NCI-H1436 (cell line): ENCODE measurements at regions not wholly inside any gene's neighbourhood (a gene's known extent, or its start where the extent isn't known, plus 50 kb on each side); places are given as distances from the start of the nearest gene placed in this dataset.
A peak's percentile ranks its signal among the peaks of the same experiment; 100 is the strongest.

Source experiments
- DNase-seq: peaks from one replicate; lab custom pipeline; 2025; lab: John Stamatoyannopoulos, UW

GRCh38 chr12:125360540-125360939, 295.3 kb downstream of the AACS start:
- DNase-seq: no peak

- DNase-seq: no peak
Measured at GRCh38 chr12:125371033-125371432, 305.8 kb downstream of the AACS start.

- DNase-seq: no peak
Measured at GRCh38 chr12:125372085-125372484, 306.9 kb downstream of the AACS start.

DNA sequence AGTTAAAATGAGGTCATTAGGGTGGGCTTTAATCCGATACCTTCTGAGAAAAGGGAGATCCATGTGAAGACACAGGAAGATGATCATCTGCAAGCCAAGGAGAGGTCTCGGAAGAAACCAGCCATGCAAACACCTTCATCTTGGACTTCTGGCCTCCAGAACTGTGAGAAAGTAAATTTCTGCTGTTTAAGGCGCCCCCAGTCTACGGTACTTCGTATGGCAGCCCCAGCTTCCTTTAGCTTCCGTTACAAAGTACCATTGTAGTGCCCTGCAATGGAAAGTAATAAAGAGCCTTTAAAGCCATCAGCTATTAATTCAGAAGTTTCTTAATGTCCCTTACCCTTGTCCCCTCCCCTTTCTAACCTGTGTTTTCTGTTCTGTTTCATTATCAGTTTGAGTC, 308.1 kb downstream of the AACS start:
- DNase-seq: no peak

DNA sequence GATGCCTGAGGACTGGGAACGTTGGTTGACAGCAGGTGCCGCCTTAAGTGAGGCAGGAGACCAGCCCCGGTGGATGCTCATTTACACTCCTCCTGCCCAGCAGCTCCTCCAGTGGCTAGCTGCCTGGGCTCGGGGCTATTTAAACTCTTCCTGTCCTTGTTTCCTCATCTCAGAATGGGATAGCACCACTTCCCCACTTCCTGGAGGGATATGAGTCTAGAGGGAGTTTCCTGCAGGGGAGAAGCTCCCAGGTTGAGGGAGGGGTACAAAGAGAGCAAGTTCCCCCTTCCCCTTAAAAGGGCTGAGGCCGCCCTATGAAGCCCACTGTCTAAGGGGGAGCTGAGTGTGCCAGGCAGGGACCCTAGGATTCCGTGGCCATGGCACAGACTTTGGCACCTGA, 311.2 kb downstream of the AACS start:
- DNase-seq: no peak

DNA sequence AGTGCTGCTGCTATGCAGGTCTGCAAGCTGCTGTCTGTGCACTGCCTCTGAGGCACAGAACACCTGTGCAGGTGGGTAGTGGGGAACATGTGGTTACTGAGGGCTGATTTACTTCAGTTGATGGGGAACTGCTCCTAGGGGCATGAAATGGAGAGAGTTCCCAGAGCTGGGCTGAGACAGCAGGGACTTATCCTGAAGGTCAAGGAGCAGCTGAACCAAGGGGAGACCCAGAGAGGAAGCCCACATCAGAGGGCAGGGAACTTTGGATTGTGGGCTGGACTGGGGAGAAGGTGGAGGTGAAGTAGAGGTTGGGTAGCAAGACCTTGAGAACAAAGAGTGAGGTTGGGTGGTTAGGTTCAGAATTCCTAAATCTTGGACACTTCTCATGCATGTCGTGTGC, 311.9 kb downstream of the AACS start:
- no peak for DNase-seq

DNA sequence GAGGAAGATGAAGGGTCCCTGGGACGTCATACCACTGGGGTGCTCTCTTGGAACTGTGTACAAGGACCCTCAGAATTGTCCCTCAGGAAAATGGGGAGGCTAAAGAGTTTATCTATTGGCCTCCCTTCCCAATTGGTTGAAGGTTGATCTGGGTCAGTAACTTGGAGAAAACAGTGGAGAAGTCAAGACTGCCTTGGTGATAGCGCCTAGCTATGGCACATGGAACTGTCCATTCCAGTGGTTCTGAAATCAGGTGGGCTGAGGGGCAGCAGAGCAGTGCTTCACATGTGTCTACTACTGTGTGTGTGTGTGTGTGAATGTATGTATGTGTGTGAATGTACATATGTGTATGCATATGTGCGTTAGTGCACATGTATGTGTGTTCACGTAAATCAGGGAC, 316.1 kb downstream of the AACS start:
- no peak for DNase-seq

GRCh38 chr12:125382926-125383325, 317.7 kb downstream of the AACS start:
- no peak for DNase-seq

- no peak for DNase-seq
Measured at GRCh38 chr12:125386652-125387051, 321.4 kb downstream of the AACS start.

GRCh38 chr12:125387206-125387605, 322.0 kb downstream of the AACS start:
- no peak for DNase-seq

DNA sequence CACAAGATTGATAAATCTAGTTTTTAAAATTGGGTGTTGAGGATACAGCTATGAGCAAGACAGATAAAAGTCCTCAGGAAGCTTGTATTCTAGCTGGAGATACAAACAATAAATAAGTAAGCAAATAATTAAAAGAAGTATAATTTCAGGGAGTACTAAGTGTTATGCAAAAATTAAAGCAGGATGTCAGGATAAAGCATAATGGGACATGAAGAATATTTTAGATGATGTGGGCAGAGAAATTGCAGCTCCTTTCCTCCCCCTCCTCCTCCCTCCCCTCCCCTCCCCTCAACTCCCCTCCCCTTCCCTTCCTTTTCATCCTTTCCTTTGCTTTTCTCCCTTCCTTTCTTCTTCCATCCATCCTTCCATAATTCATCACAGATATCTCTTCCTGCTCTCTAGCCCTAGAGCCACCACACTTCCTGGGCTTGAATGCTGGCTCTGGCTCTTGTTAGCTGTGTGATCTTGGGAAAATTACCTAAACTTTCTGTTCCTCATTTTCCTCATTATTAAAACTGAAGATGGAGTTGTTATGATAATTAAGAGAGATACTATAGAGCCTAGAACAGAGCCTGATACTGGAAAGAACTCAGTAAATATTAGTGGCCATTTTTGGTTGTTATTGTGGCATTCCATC, 323.9 kb downstream of the AACS start:
- no peak for DNase-seq

DNA sequence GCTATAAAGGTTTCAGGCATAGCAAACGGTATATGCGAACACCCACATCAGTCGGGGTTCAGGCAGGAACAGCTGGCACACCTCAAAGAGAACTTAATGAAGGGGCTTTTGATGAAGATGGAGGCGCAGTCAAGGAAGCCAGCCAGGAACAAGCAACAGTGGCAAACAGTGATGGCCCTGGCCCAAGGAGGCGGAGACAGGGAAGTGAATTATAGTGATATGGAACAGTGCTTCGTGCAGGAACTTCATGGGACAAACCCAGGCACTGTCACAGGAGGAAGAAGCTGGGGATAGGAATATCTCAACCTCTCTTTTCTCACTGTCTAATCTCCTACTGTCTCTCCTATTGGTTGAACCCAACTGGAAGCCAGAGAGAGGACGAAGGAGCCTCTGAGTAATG, 328.3 kb downstream of the AACS start:
- no peak for DNase-seq

- no peak for DNase-seq
Measured at GRCh38 chr12:125395583-125396215, 330.5 kb downstream of the AACS start.

- no peak for DNase-seq
Measured at GRCh38 chr12:125399489-125399888, 334.3 kb downstream of the AACS start.

DNA sequence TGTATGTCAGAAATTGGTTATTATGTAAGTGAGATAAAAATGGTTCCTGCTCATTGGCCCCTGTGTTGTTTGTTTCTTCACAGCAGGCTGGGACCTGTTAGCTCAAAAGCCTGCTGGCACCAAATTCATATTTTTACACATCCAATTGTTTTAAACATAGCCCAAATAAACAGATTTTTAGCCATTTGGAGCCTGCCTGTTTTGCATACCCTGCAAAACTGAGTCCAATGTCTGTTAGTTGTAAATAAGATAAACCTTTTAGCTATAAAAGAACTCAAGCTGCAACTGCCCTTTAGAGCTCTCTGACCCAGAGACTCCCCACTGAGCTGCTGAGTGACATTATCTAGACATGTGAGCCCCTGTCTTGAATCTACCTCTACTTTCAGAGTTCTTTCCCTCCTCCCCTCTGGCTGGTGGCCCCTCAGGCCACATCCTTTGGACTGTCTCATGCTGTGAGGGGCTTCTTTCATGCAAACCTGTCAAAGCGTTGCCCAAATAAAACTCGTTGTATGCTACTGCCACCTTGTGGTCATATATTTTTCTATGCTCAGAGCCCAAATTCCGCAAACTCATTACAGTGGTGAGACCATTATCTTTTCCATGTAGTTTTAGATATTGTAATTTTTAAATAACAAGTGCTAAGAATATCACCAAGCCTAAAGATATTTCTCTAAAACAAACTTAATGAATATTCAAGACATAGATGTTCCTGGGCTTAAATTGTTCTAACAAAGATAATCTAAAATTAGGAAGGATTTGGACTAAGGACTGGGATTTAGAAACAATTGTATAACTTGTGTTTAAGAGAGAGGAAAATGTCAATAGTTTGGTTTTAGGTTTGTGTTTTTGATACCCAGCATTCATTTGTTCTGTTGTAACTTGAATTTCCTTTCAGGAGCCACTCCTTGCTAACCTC, 337.9 kb downstream of the AACS start:
- DNase-seq: peak; percentile 19

DNA sequence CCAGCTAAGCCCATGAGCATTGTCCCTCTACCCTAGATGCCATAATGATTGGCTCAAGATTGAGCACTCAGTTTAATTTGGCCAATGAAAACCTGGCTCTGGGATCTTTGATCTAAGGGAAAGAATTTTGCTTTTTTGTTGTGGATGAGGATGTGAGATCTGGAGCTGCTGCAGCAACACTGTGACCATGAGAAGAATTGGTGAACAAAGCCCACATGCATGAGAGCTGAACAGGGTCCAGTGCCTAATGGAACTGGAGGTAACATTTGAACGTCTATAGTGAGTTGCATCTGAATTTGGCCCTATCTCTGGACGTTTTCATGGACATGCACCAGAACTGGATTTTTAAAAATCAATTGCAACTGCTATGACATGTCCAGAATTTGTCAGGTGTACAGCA, 338.6 kb downstream of the AACS start:
- DNase-seq: no peak

- DNase-seq: no peak
Measured at GRCh38 chr12:125406131-125406530, 340.9 kb downstream of the AACS start.

DNA sequence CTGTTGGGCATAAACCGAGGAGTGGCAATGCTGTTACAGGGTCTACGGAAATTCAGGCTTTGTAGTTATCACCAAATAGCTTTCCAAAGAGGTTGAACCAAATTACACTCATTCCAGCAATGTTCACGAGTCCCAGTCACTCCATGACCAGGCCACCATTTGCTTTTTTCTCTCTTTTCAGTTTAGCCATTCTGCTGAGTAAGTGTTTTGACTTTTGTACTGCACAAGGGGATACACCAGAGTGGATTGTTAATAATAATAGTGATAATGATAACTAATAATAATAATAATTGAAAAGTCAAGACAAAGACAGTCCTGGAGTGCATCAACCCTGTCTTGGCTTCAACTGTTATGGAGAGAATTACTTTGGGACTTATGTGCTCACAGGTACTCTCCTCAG, 343.5 kb downstream of the AACS start:
- DNase-seq: no peak

DNA sequence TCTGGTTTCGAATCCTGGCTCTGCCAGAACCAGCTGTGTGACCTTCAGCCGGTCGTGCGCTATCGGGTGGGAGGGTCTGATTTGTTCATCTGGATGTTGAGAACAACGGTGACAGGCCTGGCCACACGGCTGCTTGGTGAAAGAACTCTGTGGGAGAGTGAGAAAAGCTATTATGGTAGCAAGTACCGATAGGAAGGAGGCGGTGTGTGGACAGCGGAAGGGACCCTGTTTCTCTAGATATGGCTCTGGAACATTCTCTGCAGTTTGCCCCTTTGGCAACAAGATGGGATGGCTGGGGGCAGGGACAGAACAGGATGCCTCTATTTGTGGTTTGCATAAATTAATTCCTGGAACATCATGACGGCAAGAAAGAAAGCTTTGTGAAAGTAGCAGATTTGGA, 347.3 kb downstream of the AACS start:
- no peak for DNase-seq

GRCh38 chr12:125417446-125417845, 352.2 kb downstream of the AACS start:
- DNase-seq: no peak

DNA sequence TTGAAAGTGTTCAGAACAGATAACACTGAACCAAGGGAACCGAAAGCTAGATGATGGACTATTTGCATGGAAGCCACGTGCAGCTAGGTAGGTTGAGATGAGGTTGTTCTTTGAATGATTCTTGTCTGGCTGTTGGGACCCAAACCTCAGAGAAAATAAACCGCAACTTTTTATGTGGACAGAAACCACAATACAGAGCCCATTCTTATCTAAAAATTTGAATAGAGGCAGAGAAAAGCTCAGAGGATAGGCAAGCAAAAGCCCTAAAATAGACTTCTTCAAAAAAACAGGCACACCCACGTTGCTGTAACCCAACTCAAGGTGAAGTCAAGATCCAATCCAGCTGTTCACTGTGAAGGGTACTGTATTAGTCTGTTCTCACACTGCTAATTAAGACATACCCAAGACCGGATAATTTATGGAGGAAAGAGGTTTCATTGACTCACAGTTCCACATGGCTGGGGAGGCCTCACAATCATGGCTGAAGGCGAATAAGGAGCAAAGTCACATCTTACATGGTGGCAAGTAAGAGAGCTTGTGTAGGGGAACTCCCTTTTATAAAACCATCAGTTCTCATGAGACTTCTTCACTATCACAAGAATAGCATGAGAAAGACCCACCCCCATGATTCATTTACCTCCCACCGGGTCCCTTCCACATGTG, 353.8 kb downstream of the AACS start:
- no peak for DNase-seq

GRCh38 chr12:125424909-125425308, 359.7 kb downstream of the AACS start:
- no peak for DNase-seq

GRCh38 chr12:125431516-125431915, 366.3 kb downstream of the AACS start:
- DNase-seq: no peak
